ENCODE measurements at regions not wholly inside any gene's neighbourhood (a gene's known extent, or its start where the extent isn't known, plus 50 kb on each side); places are given as distances from the start of the nearest gene placed in this dataset.

DNA sequence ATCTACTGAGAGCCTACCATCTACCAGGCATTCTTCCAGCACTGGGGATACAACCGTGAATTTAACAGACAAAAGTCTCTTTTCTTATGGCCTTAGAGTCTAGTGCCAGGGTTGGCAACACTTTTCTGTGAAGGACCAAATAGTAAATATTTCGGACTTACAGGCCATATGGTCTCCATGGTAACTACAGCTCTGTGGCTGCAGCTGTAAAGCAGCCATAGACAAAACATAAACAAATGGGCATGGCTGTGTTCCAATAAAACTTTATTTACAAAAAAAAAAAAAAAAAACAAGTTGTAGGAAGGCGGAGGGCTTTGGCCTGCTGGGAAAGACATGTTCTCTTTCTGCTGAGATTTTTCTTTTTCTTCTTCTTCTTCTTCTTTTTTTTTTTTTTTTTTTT is 98.7 kb downstream of the ABCC12 start:
- Histone ChIP-seq H3K4me1 (ENCODE audit: control insufficient read depth, extremely low read depth, insufficient read depth, low read length) (no peaks in the 10 kb centered on the region), H2AFZ (ENCODE audit: low read length) (no peak overlapping the region), H3K4me3 (replicated peaks in 1 of 4; ENCODE audit: control extremely low read depth in 1 of 4, insufficient read depth in 1 of 4, low read depth in 3 of 4, low read length in 4 of 4) (no peak overlapping the region), H3K79me2 (ENCODE audit: control insufficient read depth, insufficient read depth, low read length) (no peaks in the 10 kb centered on the region), H3K4me2 (ENCODE audit: extremely low read depth, insufficient read depth, low read length) (no peak overlapping the region), H3K9ac (ENCODE audit: insufficient read depth, low read length) (no peak overlapping the region), H3K27me3 (ENCODE audit: control insufficient read depth, insufficient read depth, low read length) (no peaks in the 10 kb centered on the region), H3K9me3 (ENCODE audit: control insufficient read depth, insufficient read depth, low read depth, low read length) (no peaks in the 10 kb centered on the region), H3K36me3 (ENCODE audit: control insufficient read depth, insufficient read depth, low read length) (no peaks in the 10 kb centered on the region), H3K27ac (ENCODE audit: insufficient read depth, low read length) (no peak overlapping the region), H4K20me1 (ENCODE audit: control insufficient read depth, extremely low read depth, insufficient read depth, low read length) (no peaks in the 10 kb centered on the region)
- peak in 1 of 2 donors; percentile 25 for DNase-seq (ENCODE audit: low read depth in 2 of 2)
- TF ChIP-seq, protein P1, sequence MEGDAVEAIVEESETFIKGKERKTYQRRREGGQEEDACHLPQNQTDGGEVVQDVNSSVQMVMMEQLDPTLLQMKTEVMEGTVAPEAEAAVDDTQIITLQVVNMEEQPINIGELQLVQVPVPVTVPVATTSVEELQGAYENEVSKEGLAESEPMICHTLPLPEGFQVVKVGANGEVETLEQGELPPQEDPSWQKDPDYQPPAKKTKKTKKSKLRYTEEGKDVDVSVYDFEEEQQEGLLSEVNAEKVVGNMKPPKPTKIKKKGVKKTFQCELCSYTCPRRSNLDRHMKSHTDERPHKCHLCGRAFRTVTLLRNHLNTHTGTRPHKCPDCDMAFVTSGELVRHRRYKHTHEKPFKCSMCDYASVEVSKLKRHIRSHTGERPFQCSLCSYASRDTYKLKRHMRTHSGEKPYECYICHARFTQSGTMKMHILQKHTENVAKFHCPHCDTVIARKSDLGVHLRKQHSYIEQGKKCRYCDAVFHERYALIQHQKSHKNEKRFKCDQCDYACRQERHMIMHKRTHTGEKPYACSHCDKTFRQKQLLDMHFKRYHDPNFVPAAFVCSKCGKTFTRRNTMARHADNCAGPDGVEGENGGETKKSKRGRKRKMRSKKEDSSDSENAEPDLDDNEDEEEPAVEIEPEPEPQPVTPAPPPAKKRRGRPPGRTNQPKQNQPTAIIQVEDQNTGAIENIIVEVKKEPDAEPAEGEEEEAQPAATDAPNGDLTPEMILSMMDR (conservative IDR thresholded peaks at IDR 0.05 in 1 of 2, IDR thresholded peaks at IDR 0.05 in 1 of 2; ENCODE audit: low read depth in 1 of 2, low read length in 2 of 2): no peak
- TF ChIP-seq EZH2 (IDR thresholded peaks at IDR 0.05; ENCODE audit: low read length, missing control alignments): no peak

DNA sequence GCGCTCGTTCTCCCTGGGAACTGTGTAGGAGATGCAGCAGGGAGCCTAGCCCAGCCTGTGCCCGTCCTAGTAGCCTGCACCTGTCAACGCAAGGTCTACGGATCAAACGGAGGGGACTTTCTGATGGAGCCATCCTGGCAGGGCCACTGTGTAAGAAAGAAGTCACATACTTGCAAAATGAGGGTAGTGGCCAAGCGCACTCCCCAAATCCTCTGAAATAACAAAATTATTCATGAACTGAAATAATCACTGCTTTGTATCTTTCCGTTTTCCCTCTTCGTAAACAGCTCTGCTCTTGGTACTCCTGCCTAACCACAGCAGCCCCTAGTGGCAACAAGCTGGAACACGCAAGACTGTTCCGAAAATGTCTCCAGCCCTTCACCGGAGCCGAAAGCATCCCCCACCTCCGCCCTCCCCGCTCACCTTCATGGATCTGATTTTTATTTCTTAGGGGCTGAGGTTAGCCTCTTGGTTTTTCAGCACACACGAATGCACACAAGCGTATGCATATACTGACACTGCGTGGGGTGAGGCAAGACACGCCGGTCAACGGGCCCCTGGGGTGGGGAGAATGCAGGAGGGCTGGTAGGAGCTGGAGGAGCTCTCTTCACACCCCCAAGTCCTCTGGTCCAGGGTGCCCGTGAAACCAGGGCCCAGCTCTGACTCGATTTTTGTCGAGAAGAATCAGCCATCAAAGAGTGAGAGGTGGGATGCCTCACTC is 100.8 kb downstream of the ABCC12 start:
- Histone ChIP-seq H3K4me3 (replicated peaks in 1 of 4; ENCODE audit: control extremely low read depth in 1 of 4, insufficient read depth in 1 of 4, low read depth in 3 of 4, low read length in 4 of 4) (no peak overlapping the region), H3K4me2 (ENCODE audit: extremely low read depth, insufficient read depth, low read length) (peak overlapping the region; percentile 78)

DNA sequence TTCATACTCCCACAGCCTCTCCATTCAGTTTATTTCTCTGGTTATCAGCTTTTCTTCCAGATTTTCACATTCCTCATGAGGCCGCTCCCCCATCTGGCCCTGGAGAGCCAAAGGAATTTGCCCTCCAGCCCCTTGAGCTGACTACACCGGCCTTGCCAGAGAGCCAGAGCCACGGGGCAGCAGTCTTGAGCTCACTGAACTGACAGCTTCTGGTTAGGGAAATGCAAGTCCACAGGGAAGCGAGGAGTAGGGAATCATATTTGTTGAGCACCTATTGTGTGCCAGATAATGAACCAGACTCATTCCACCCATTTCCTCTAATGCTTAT is 102.4 kb downstream of the ABCC12 start:
- no peak overlapping the region for H3K4me2 ChIP-seq (ENCODE audit: extremely low read depth, insufficient read depth, low read length)
- no peaks in the 10 kb centered on the region for H3K9me3 ChIP-seq (ENCODE audit: control insufficient read depth, insufficient read depth, low read depth, low read length)
- no peak overlapping the region for H2AFZ ChIP-seq (ENCODE audit: low read length)

More for the DNA sequence above, 100.8 kb downstream of the ABCC12 start:
- no peak overlapping the region for H3K27ac ChIP-seq (ENCODE audit: insufficient read depth, low read length)
- H3K27me3 ChIP-seq (ENCODE audit: control insufficient read depth, insufficient read depth, low read length): no peaks in the 10 kb centered on the region
- no peaks in the 10 kb centered on the region for H3K36me3 ChIP-seq (ENCODE audit: control insufficient read depth, insufficient read depth, low read length)
- no peaks in the 10 kb centered on the region for H3K4me1 ChIP-seq (ENCODE audit: control insufficient read depth, extremely low read depth, insufficient read depth, low read length)
- H3K9me3 ChIP-seq (ENCODE audit: control insufficient read depth, insufficient read depth, low read depth, low read length): no peaks in the 10 kb centered on the region
- no peak overlapping the region for H3K9ac ChIP-seq (ENCODE audit: insufficient read depth, low read length)
- TF ChIP-seq, protein P1 (conservative IDR thresholded peaks at IDR 0.05 in 1 of 2, IDR thresholded peaks at IDR 0.05 in 1 of 2; ENCODE audit: low read depth in 1 of 2, low read length in 2 of 2): peak; percentile 99
- TF ChIP-seq EZH2 (IDR thresholded peaks at IDR 0.05; ENCODE audit: low read length, missing control alignments): no peak
- H2AFZ ChIP-seq (ENCODE audit: low read length): no peak overlapping the region
- no peaks in the 10 kb centered on the region for H3K79me2 ChIP-seq (ENCODE audit: control insufficient read depth, insufficient read depth, low read length)
- no peaks in the 10 kb centered on the region for H4K20me1 ChIP-seq (ENCODE audit: control insufficient read depth, extremely low read depth, insufficient read depth, low read length)
- peak; percentile 64 to 78 for DNase-seq (ENCODE audit: low read depth in 2 of 2)

More for the DNA sequence above, 102.4 kb downstream of the ABCC12 start:
- H3K27ac ChIP-seq (ENCODE audit: insufficient read depth, low read length): no peak overlapping the region
- no peaks in the 10 kb centered on the region for H3K79me2 ChIP-seq (ENCODE audit: control insufficient read depth, insufficient read depth, low read length)
- DNase-seq (ENCODE audit: low read depth in 2 of 2): peak; percentile 56 to 82
- no peaks in the 10 kb centered on the region for H3K4me1 ChIP-seq (ENCODE audit: control insufficient read depth, extremely low read depth, insufficient read depth, low read length)
- H3K4me3 ChIP-seq (replicated peaks in 1 of 4; ENCODE audit: control extremely low read depth in 1 of 4, insufficient read depth in 1 of 4, low read depth in 3 of 4, low read length in 4 of 4): no peak overlapping the region
- H3K36me3 ChIP-seq (ENCODE audit: control insufficient read depth, insufficient read depth, low read length): no peaks in the 10 kb centered on the region
- H3K9ac ChIP-seq (ENCODE audit: insufficient read depth, low read length): no peak overlapping the region
- TF ChIP-seq EZH2 (IDR thresholded peaks at IDR 0.05; ENCODE audit: low read length, missing control alignments): no peak
- TF ChIP-seq, protein P1 (conservative IDR thresholded peaks at IDR 0.05 in 1 of 2, IDR thresholded peaks at IDR 0.05 in 1 of 2; ENCODE audit: low read depth in 1 of 2, low read length in 2 of 2): no peak
- H4K20me1 ChIP-seq (ENCODE audit: control insufficient read depth, extremely low read depth, insufficient read depth, low read length): no peaks in the 10 kb centered on the region
- H3K27me3 ChIP-seq (ENCODE audit: control insufficient read depth, insufficient read depth, low read length): peaks cover 3% of the 10 kb centered on the region

Data from fibroblast of lung (primary cell).